Tibial artery (tissue), 4 donors: ENCODE measurements at regions not wholly inside any gene's neighbourhood (a gene's known extent, or its start where the extent isn't known, plus 50 kb on each side); places are given as distances from the start of the nearest gene placed in this dataset.

Source experiments
- DNase-seq, 2 donors: peaks; one replicate each; pipeline ENCODE4 v3.0.0-alpha.2; 2019
- H3K27ac ChIP-seq, 2 donors: fragments of 200-600 bp; sonication (generic) in 1 of 2; 1 replicate in 1 of 2; 2 replicates in 1 of 2; pipeline ENCODE4 v1.5.1; 2018 to 2019; ENCODE audit warnings: mild to moderate bottlenecking in 1 of 2
- H3K27me3 ChIP-seq, 2 donors: fragments of 200-600 bp; sonication (generic) in 1 of 2; one replicate each; pipeline versions ENCODE4 v1.5.1 to v1.6.0; 2016 to 2019
- H3K36me3 ChIP-seq, 3 donors: fragments of 200-600 bp; sonication (generic) in 2 of 3; one replicate each; pipeline ENCODE4 v1.5.1; 2016 to 2019; ENCODE audit warnings: mild to moderate bottlenecking in 2 of 3
- H3K4me1 ChIP-seq, 4 donors: fragments of 200-600 bp; sonication (generic) in 2 of 4; 1 replicate in 3 of 4; 2 replicates in 1 of 4; pipeline ENCODE4 v1.5.1; 2016 to 2019
- H3K4me3 ChIP-seq, 2 donors: fragments of 200-600 bp; sonication (generic) in 1 of 2; 1 replicate in 1 of 2; 2 replicates in 1 of 2; pipeline ENCODE4 v1.5.1; 2018 to 2019; ENCODE audit warnings: mild to moderate bottlenecking in 2 of 2
- H3K9me3 ChIP-seq, 3 donors: fragments of 200-600 bp; sonication (generic) in 1 of 3; one replicate each; pipeline ENCODE4 v1.5.1; 2016 to 2019
- CTCF ChIP-seq, 2 experiments: fragments of 200-600 bp in 1 of 2; fragments of 450-650 bp in 1 of 2; IDR thresholded peaks; one replicate each; pipeline ENCODE4 v1.5.1; 2017 to 2019; ENCODE audit warnings: antibody characterized with exemption in 2 of 2, mild to moderate bottlenecking in 1 of 2, moderate library complexity in 1 of 2
- intact Hi-C: fragments of 100-400 bp; cut with DNase I; formaldehyde crosslinking; loops from one replicate; pipeline ENCODE4 v1.15.0; 2023; ENCODE audit warnings: low total_unique reads

- Histone ChIP-seq H3K4me3 (no peak overlapping the region), H3K27me3 (no peaks in the 10 kb centered on the region), H3K4me1 (peaks cover 0 to 5% (median 0%) of the 10 kb centered on the region in 4 donors), H3K9me3 (no peaks in the 10 kb centered on the region), H3K36me3 (no peaks in the 10 kb centered on the region), H3K27ac (no peak overlapping the region)
- TF ChIP-seq CTCF (IDR thresholded peaks at IDR 0.05), result no peak
- no peak for DNase-seq
- intact Hi-C loops, result no loop called here
Observed at GRCh38 chr21:15240848-15241247, 176.0 kb upstream of the NRIP1 start.

GRCh38 chr21:15241997-15242736 is 177.4 kb upstream of the NRIP1 start:
- H3K4me3 ChIP-seq, result no peak overlapping the region
- peaks cover 0 to 5% (median 0%) of the 10 kb centered on the region in 4 donors for H3K4me1 ChIP-seq
- intact Hi-C loops, result no loop called here
- TF ChIP-seq CTCF (IDR thresholded peaks at IDR 0.05), result no peak
- H3K9me3 ChIP-seq, result no peaks in the 10 kb centered on the region
- no peaks in the 10 kb centered on the region for H3K36me3 ChIP-seq
- H3K27ac ChIP-seq, result no peak overlapping the region
- DNase-seq, result no peak
- no peaks in the 10 kb centered on the region for H3K27me3 ChIP-seq

- Histone ChIP-seq H3K27ac (no peak overlapping the region), H3K9me3 (no peaks in the 10 kb centered on the region), H3K36me3 (no peaks in the 10 kb centered on the region), H3K4me3 (no peak overlapping the region), H3K27me3 (no peaks in the 10 kb centered on the region), H3K4me1 (peaks cover 0 to 5% (median 0%) of the 10 kb centered on the region in 4 donors)
- TF ChIP-seq CTCF (IDR thresholded peaks at IDR 0.05), result no peak
- intact Hi-C loops, result no loop called here
- no peak for DNase-seq
Observed at GRCh38 chr21:15242906-15243305, 178.1 kb upstream of the NRIP1 start.

- no peak for DNase-seq
- no peak for TF ChIP-seq CTCF (IDR thresholded peaks at IDR 0.05)
- intact Hi-C loops, result no loop called here
Observed at GRCh38 chr21:15243406-15243805, 178.6 kb upstream of the NRIP1 start.

GRCh38 chr21:15247613-15248012 is 182.8 kb upstream of the NRIP1 start:
- Histone ChIP-seq H3K27ac (no peak overlapping the region), H3K9me3 (no peaks in the 10 kb centered on the region), H3K4me3 (no peak overlapping the region), H3K27me3 (no peaks in the 10 kb centered on the region), H3K4me1 (no peaks in the 10 kb centered on the region), H3K36me3 (no peaks in the 10 kb centered on the region)
- no peak for DNase-seq
- intact Hi-C loops, result no loop called here
- TF ChIP-seq CTCF (IDR thresholded peaks at IDR 0.05), result no peak

More at GRCh38 chr21:15243406-15243805, 178.6 kb upstream of the NRIP1 start:
- H3K4me3 ChIP-seq, result no peak overlapping the region
- no peaks in the 10 kb centered on the region for H3K36me3 ChIP-seq
- no peaks in the 10 kb centered on the region for H3K9me3 ChIP-seq
- peaks cover 0 to 5% (median 0%) of the 10 kb centered on the region in 4 donors for H3K4me1 ChIP-seq
- no peaks in the 10 kb centered on the region for H3K27me3 ChIP-seq
- no peak overlapping the region for H3K27ac ChIP-seq
